NCI-H2171 (cell line): ENCODE measurements at regions not wholly inside any gene's neighbourhood (a gene's known extent, or its start where the extent isn't known, plus 50 kb on each side); places are given as distances from the start of the nearest gene placed in this dataset.
"Not testable (repeated sequence)": the region's sequence is repeated elsewhere in the genome, so short reads cannot be mapped to it uniquely, and the experiment has no call there.

Experiments used
- DNase-seq: peaks from one replicate; lab custom pipeline; 2025; lab: John Stamatoyannopoulos, UW

- no peak for DNase-seq
These were observed 862.8 kb upstream of the SLITRK1 start for GRCh38 chr13:84745051-84745551.

GRCh38 chr13:84744203-84744602 lies 861.9 kb upstream of the SLITRK1 start:
- DNase-seq = no peak

- no peak for DNase-seq
These were observed 859.0 kb upstream of the SLITRK1 start for GRCh38 chr13:84741253-84741652.

GRCh38 chr13:84739021-84739420 lies 856.7 kb upstream of the SLITRK1 start:
- no peak for DNase-seq

GRCh38 chr13:84737661-84738060 lies 855.4 kb upstream of the SLITRK1 start:
- no peak for DNase-seq

- DNase-seq = no peak
These were observed 848.1 kb upstream of the SLITRK1 start for GRCh38 chr13:84730376-84730775.

GRCh38 chr13:84705982-84706710 lies 823.9 kb upstream of the SLITRK1 start:
- DNase-seq = no peak

- DNase-seq = no peak
These were observed 819.9 kb upstream of the SLITRK1 start for GRCh38 chr13:84702174-84702573.

- DNase-seq = not testable (repeated sequence)
These were observed 815.3 kb upstream of the SLITRK1 start for GRCh38 chr13:84697591-84697990.

GRCh38 chr13:84686973-84687372 lies 804.7 kb upstream of the SLITRK1 start:
- no peak for DNase-seq

GRCh38 chr13:84686458-84686857 lies 804.2 kb upstream of the SLITRK1 start:
- DNase-seq = no peak

- DNase-seq = no peak
These were observed 802.5 kb upstream of the SLITRK1 start for GRCh38 chr13:84684804-84685203.

GRCh38 chr13:84684048-84684662 lies 801.9 kb upstream of the SLITRK1 start:
- DNase-seq = no peak

- no peak for DNase-seq
These were observed 801.2 kb upstream of the SLITRK1 start for GRCh38 chr13:84683448-84683847.

GRCh38 chr13:84677836-84678235 lies 795.6 kb upstream of the SLITRK1 start:
- DNase-seq = no peak

GRCh38 chr13:84672616-84673015 lies 790.3 kb upstream of the SLITRK1 start:
- DNase-seq = no peak

- DNase-seq = no peak
These were observed 788.0 kb upstream of the SLITRK1 start for GRCh38 chr13:84670245-84670644.

- DNase-seq = no peak
These were observed 786.4 kb upstream of the SLITRK1 start for GRCh38 chr13:84668637-84669036.

GRCh38 chr13:84662491-84662890 lies 780.2 kb upstream of the SLITRK1 start:
- no peak for DNase-seq

- no peak for DNase-seq
These were observed 779.4 kb upstream of the SLITRK1 start for GRCh38 chr13:84661718-84662117.

- no peak for DNase-seq
These were observed 777.0 kb upstream of the SLITRK1 start for GRCh38 chr13:84659359-84659661.

GRCh38 chr13:84658491-84659358 lies 776.5 kb upstream of the SLITRK1 start:
- DNase-seq = no peak

- no peak for DNase-seq
These were observed 773.4 kb upstream of the SLITRK1 start for GRCh38 chr13:84655677-84656076.
